Smooth muscle cell of the brain vasculature (primary cell): ENCODE measurements at regions not wholly inside any gene's neighbourhood (a gene's known extent, or its start where the extent isn't known, plus 50 kb on each side); places are given as distances from the start of the nearest gene placed in this dataset.
"Not testable (repeated sequence)": the region's sequence is repeated elsewhere in the genome, so short reads cannot be mapped to it uniquely, and the experiment has no call there.

Source experiments
- DNase-seq: peaks from one replicate; pipeline ENCODE4 v3.0.0-alpha.2; 2012; ENCODE audit warnings: low read depth, low spot score

DNA sequence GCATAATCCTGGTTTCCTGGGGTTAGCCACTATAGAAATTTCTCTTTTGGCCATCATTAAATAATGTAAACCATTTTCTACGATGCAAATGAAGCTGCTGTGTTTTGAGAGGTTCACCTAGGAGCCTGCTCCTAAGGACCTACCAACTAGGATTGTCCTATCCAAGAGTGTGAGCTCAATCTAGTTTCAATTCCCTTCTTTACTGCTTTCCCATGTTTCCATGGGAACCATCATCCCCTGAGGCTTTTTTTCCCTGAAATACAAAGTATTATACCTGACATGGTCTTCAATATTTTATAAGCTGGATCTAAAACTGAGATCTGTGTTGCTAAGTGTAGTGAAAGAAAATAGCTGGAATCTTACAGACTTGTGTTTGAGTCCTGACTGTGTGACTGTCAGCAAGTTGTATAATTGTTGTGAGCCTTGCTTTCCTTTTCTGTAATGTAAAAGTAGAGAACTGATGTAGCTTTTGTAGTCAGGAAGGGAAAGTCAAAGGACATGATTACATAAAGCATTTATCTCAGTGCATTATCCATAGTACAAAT, 453.2 kb downstream of the PRR16 start:
- DNase-seq, result no peak

DNA sequence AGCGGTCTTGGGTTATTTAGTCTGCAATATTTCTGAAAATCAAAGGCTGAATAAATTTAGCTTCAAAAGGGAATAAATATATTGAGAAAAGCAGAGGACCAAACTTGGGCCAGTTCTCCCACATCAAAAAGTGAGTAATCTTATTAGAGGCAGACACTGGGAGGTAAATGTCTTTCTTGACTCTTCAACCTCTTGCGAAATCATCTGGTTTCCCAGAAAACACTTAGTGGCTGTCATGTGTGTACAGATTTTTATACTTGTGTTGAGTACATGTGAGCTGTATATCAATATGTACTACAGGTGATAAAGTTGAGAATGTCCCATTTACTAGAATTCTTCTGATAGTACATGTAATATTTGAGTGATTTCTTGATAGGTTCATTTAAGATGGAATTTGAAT, 454.9 kb downstream of the PRR16 start:
- DNase-seq, result no peak

DNA sequence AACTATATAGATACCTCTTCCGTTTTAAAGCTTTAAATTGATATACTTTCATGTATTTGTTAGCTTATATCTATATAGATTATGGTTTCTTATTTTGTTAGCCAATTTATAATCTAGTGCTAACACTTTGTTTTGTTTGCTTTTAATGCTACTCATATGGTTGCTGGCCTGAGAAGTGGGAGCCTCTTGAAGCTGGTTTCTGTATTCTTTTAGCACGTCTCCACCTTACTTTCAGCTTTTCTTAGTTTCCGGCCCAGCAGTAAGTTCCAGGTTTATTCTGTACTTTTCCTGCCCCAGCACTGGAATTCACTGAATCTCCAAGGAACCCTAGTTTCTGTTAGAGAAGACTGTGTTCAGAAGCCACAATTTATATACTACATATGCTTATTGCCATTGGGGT, 458.9 kb downstream of the PRR16 start:
- DNase-seq, result no peak

DNA sequence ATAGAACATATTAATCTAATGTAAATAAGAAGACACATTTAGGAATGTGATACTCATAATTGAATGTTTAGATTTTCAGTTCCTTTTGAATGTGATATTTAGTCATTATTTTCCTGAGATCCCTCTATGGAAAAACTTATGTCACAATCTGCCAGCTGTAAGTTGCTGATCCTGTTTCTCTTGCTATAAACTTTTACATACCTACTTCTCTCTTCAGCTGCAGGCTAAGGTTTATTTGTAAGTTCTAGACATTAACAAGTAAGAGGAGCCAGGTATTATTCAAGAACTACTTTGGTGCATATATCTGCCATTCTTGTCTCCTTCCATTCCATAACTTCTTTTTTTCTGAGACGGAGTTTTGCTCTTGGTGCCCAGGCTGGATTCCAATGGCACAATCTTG, 462.4 kb downstream of the PRR16 start:
- DNase-seq, result no peak

DNA sequence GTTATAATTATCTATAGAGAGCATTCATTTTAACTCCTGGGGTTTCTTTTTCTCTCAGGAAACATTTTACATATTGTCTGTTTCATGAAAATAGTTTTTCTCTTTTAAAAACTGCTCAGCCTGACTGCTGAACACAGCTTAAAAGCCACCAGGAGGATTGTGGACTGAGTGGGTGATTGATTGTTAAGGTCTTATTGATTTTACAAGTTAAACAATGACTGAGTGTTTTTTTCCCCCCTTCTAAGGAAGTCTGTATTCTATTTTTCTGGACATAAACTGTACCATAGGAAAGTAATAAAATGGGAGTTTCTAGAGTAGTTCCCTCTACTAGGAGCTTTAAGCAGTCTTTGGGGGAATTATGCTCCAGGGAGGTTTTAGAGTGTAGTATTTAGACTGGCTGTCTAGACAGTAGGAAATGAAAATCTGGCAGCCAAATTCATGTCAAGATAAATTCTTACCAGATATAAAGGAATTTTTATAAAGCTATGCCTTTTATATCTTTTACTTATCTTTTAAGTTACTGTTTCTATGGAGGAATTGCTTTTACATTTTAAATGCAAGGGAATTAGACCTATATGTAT, 463.9 kb downstream of the PRR16 start:
- no peak for DNase-seq

DNA sequence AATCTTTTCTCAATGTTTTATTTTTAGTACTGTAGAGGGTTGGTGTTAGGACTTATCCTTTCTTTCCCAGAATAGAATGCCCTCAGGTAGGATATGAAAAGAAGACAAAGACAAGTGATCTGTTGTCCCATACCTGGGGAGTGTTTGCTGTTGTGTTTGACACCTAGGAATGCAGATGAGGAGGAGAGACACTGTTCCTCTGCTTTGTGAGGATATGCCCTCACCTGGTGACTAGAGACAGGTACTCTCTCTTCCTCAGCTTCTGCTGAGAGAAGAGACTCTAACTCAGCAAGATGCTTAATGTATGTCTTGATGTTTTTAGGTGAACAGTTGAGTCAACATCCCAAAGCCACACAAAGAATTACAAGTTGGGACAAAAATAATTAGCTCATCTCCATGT, 468.4 kb downstream of the PRR16 start:
- DNase-seq, result no peak

DNA sequence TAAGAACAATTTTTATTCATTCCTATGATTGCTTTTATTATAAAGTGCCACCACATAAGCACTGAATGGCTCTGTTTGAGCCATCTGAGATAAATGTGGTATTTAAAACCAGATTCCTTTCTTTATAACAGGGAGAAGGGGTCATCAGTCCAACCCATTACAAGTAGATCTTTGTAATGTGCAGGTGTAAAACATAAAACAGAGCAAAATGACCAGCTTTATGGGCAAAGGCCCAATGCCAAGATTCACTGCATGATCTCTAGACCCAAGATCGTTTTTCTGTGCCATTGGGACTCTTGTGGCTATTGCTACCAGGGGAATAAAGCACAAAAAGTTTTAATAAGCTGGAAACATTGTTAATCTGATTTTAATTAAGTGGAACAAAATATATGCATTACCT, 469.9 kb downstream of the PRR16 start:
- no peak for DNase-seq

DNA sequence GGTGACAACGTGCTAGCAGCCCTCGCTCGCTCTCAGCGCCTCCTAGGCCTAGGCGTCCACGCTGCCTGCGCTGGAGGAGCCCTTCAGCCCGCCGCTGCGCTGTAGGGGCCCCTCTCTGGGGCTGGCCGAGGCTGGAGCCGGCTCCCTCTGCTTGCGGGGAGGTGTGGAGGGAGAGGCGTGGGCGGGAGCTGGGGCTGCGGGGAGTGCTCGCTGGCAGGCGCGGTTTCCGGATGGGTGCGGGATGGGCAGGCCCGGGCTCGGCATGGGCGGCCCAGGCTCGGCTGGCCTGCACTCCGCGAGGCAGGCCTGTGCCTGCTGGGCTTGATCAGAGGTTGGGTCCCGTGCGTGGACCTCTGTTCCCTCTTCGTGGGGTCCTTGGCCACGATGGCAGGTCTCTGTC, 472.6 kb downstream of the PRR16 start:
- no peak for DNase-seq

DNA sequence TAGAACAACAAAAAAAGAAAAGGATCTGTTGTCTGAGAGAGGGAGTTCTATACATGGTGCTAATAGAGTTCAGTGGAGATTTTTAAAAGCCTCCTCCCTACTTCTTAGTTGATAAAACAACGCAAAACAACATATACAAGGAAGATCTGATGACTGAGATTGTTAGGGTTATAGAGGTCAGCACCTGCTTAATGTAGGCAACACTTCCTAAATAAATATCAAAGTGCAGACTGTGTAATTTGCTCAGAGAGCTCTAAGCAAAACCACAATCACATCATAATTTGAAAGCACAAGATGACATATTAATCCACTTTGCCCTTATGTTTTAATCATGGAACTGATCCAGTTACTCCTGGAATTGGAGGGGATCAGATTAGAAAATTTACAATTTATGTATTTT, 474.5 kb downstream of the PRR16 start:
- DNase-seq, result no peak

DNA sequence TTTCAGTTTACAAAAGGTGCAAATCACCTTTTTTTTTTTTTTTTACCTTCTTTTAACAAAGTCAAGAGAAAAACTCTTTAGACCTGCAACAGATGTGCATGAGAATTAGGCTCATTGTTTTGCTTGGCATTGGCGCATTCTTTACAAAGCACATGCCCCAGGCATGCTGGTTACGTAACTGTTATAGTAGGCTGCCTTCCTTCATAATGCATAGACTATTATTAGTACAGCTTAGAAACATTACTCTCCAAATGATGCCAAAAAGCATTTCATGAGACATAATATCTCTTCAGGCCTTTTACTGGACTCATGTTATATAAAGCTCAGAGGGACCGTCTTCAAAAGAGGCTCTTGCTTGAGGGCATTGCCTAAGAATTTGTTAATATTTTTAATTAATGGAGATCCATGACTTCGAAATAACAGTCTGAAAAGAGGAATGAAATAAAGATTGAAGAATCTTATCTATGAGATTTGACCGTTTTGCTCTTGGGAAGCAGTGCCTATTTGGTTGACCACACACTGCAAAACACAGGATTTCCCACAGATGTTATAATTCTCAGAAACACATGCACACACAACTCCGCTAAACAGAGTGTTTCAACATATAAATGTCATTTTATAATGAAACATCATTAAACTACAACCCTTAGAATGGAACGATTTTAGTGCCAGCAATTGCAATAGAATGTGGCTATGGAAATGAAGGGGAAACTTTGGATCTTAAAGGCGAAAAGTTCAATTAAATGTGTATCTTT, 478.7 kb downstream of the PRR16 start:
- no peak for DNase-seq

DNA sequence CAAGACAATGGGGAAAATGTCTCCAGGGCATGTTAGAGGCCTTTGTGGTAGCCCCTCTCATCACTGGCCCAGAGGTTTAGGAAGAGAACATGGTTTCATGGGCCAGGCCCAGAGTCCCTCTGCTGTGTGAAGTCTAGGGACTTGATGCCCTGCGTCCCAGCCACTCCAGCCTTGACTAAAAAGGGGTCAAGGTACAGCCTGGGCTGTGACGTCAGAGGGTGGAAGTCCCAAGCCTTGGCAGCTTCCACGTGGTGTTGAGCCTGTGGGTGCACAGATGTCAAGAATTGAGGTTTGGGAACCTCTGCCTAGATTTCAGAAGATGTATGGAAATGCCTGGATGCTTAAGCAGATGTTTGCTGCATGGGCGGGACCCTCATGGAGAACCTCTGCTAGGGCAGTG, 485.5 kb downstream of the PRR16 start:
- not testable (repeated sequence) for DNase-seq

DNA sequence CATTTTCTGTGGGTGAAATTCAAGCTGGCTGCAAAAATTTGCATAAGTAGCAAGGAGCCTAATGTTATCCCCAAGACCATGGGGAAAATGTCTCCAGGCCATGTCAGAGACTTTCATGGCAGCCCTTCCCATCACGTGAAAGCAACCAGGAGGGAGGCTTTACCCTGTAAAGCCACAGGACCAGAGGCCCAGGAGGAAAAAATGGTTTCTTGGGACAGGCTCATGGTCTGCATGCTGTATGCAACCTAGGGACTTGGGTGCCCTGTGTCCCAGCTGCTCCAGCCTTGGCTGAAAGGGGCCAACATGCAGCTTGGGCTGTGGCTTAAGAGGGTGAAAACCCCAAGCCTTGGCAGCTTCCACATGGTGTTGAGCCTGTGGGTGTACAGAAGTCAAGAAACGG, 489.3 kb downstream of the PRR16 start:
- not testable (repeated sequence) for DNase-seq

DNA sequence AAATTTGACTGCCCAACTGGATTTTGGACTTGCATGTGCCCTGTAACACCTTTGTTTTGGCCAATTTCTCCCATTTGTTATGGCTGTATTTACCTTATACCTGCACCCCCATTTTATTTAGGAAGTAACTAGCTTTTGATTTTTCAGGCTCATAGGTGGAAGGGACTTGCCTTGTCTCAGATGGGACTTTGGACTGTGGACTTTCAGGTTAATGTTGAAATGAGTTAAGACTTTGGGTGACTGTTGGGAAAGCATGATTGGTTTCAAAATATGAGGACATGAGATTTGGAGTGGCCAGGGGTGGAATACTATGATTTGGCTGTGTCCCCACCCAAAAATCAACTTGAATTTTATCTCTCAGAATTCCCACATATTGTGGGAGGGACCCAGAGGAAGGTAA, 490.2 kb downstream of the PRR16 start:
- no peak for DNase-seq

DNA sequence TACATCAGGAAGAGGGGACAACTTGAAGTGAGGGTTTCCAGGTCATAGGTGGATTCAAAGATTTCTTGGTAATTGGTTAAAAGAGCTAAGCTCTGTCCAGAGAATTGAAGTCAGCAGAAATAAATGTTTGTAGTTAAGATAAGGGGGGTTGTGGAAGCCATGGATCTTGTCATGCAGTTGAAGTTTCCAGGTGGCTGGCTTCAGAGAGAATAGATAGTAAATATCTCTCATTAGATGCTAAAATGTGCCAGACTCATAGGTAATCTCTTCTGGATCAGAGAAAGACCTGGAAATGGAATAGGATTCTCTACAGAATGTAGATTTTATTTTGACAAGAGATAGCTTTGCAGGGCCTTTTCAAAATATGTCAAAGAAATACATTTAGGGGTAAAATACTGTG, 491.7 kb downstream of the PRR16 start:
- DNase-seq, result no peak

DNA sequence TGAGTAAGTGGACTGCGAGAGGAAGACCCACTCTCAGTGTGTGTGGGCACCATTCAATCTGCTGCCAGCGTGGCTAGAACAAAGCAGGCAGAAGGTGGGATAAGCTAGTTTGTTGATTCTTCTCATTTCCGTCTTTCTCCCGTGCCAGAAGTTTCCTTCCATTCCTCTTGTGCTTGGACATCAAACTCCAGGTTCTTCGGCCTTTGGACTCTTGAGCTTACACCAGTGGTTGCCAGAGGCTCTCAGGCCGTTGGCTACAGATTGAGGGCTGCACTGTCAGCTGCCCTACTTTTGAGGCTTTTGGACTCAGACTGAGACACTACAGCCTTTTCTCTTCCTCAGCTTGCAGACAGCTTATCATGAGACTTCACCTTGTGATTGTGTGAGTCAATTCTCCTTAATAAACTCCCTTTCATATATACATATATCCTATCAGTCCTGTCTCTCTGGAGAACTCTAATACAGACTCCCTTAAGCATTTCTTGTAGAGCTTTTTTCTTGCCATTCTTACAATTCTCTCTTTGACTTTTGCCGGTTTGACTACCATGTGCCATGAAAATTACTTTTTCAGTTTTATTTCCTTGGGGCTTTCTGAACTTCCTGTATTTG, 494.9 kb downstream of the PRR16 start:
- no peak for DNase-seq

DNA sequence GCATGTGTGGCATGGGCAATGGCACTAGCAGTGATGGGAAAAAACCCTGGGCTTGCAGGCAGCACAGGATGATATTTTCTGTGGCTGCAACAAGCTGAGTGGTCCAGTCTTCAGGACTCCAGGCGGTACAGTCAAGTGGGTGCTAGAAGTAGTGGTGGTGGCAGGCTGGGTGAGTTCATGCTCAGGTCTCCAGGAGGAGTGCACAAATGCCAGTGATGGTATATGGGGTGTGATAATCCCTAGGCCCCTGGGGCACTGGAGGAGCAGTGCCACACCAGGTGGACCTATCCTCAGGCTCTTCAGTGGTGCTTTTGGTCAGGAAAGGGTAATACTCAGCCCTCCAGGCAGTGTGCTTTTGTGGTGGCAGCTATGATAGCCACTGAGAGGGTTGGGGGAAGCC, 496.4 kb downstream of the PRR16 start:
- no peak for DNase-seq

DNA sequence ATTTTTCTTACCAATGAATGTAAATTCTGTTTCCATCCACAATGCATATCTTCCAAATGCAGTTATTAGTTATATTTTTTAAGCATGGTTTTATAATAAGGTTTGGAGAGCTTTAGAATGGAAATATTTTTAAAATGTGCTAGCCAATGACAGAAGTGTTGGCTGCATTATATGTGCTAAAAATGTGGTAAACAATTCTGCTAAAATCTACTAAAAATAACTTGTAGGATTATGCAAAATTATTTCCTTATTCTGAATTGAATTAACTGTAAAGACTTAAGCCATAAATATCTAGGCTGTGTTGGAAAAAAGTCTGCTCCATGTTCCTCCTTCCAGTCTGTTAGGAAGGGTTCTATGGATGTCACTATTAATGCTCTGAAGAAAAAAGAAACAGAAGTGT, 503.3 kb downstream of the PRR16 start:
- no peak for DNase-seq

DNA sequence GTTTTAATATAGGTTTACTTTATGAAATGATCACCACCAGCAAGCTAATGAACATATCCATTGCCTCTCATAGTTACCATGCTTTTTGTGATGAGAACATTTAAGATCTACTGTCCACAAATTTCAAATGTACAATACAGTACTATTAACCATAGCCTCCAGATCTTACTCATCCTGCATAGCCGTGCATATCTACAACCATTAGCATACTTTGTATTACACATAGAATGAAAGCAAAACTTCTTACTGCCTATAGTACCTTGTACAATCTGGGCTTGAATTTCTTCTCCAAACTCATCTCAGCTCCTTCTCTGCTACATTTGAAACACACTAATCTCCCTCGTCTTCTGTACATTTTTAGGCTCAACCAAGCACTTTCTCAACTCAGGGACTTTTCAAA, 510.6 kb downstream of the PRR16 start:
- no peak for DNase-seq

DNA sequence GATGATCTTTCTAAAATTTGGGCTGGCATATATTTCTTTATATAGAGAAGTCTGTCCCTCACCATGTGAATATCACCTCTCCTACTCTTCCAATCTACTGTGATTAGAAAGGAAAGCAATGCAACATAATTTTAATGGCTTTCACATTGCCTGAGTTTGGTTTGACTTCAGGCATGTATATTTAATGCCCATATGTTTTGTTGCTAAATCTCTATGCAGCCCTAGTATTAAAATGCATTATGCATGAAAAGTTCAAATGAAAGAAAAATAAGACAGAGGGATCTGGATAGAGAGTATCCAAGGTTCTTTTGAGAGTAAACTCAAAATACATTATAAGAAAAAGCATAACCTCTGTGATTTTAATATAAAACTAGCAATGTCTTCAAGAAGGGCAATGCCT, 518.3 kb downstream of the PRR16 start:
- no peak for DNase-seq

DNA sequence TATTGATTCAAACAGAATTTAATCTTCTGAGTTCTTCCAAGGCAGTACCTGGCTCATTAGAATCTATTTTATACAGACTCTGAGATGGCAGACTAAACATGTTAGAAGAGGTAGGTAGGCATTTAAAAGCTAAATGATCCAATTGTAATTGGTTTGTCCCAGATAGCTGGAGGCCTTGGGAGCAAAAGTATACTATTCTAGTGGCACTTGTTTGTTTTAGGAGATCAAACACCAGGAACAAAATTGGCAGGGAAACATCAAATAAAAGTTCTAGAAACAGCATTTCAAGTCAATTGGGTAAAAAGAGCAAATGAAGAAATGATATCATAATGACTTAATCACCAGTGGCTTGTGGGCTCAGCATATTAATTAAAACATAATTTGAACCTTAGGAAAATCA, 521.4 kb downstream of the PRR16 start:
- DNase-seq, result no peak

DNA sequence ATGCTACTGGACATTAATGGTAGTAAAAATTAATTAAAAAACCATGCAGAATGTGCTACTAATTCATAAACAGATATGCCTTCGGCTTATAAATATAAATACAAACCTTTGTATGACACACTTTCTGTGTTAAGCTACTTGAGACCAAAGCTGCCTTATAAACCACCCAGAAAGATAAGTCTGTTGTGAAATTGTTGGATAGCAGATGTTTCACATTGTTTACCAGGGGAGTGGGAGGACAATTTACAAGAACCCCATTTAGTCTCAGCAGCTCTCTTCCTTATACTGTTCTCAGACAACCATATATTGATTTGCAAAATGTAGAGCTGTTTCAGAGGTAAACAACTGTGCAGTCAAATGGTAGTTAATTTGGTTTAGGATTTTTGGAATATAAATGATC, 524.4 kb downstream of the PRR16 start:
- no peak for DNase-seq

DNA sequence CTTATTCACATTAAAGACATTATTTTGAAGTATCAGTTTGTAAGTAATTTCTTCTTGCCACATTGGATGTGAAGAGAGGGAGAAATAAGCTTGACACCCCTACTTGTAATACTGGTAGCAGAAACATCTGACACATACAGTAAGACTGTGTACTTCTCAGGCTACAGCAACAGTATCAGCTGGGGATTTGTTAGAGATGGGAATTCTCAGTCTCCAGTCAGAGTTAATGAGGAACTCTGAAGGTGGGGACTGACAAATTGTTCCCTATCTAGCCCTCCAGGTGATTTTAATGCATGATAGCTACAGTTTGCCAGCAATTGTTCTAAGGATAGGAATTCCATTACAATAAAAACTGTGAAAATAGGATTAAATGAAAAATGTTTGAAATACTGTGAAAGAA, 524.8 kb downstream of the PRR16 start:
- no peak for DNase-seq

DNA sequence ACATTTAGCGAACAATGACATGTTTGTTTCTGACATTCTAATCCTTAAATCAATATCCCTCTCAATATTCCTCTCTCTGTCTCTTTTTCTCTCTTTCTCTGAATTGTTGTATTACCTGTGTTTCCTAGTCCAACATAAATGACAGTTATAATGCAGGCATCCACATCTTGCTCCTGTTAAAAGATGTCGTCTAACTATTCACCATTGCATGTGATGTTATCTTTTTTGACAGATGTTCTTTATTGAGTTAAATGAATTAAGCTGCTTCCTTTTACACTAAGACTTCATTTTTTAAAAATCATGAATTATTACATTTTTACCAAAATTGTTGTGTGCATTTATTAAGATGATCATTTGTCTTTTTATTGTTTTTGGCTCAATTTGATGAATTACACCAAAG, 527.5 kb downstream of the PRR16 start:
- DNase-seq, result no peak
